UCSD-AML1 (cell line): ENCODE measurements at regions not wholly inside any gene's neighbourhood (a gene's known extent, or its start where the extent isn't known, plus 50 kb on each side); places are given as distances from the start of the nearest gene placed in this dataset.

Source experiments
- DNase-seq: peaks from one replicate; lab custom pipeline; 2025; ENCODE audit not compliant: unreplicated experiment; lab: John Stamatoyannopoulos, UW

DNA sequence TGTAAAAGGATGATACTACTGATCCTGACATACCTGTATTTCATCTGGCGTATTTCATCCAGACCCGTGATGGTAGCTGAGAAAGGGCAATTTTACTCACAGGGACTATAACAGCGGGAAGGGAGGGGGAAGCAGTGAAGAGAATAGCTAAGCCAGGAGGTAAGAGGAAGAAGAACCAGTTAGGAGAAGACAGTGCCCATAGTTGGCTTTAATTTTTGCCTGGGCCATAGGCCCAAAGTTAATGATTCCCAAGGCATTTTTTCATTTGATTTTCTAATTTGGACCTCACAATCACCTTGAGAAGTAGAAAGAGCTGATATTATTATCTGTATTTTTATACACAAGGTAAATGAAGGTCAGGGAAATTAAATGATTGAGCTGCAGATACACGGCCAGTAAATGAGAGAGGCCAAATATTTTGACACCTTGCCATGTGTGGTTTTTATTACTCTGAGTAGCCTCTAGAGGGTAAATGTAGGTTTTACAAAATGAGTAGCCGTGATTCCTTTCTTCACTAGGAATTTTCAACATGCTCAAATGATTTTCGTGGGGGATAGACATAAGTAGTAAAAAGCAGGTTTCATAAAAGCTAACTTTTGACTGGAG lies 382.2 kb downstream of the FUT8 start:
- no peak for DNase-seq

DNA sequence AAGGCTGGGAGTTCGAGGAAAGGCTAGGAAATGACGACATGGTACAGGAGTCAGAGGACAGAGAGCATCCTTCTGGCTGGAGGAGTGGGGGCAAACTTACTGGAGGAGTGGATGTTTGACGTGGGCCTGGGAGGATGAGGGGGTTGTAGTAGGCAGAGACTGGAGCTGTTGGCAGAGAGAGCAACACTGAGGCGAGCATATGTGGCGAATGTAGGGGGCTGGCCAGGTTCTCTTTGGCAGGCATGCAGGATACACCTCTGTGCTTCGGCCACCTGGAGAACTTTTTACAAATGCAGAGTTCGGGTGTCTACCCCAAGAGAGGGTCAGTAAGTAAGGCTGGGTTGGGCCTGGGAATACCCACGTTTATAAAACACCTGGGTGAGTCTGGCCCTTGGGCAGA lies 385.7 kb downstream of the FUT8 start:
- no peak for DNase-seq

DNA sequence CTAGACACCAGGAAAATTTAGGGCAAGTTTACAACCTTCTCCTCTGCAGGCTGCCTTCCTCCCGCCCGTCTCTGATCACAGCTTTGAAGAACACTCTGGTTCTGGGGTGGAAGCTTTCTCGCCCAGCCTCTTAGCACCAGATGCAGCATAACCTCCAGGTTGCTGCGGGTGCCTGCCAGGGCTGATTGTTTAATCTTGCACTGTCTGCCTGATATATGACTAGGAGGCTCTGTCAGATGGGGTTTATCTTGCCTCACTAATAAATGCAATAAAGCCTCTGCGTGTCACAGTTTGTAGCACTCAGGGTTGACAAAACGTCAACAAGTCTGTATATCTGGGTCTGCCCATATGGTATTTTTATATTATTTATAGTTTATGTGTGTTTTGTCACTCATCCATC lies 388.2 kb downstream of the FUT8 start:
- DNase-seq: no peak

DNA sequence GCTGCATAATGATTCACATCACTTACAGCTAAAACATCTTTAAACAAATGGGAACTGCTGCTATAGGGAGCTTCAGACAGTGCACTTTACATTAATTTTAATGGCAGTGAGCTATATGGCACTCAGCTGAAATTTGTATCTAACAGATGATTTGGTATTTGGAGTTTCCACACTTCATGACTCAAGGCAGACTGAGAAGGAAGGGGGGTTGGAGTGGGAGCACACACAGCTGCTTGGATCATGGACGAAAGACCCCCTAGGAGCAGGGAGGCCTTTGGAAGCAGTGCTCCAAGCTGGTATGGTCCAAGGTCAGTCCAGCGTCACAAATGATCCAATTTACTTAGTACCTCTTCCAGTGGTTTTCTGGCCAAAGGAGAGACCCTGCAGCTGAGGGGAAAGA lies 389.7 kb downstream of the FUT8 start:
- no peak for DNase-seq

DNA sequence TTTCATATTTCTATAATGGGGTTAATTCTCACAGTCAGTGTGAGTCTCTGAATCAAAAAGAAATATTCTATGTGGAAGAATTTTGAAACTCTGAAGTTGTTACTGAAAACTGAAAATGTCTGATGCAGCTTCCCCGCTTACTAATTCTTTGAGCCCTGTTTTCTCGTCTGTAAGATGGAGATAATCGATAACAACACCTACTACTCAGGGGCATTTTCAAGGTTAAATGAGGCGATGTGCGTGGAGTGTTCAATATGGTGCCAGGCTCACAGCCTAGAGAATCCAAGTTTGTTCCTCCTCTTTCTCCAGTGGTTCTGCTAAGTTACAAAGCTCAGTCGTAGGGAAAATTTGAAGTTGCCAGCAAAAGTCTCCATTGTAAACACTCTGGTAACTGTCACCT lies 391.4 kb downstream of the FUT8 start:
- DNase-seq: no peak

DNA sequence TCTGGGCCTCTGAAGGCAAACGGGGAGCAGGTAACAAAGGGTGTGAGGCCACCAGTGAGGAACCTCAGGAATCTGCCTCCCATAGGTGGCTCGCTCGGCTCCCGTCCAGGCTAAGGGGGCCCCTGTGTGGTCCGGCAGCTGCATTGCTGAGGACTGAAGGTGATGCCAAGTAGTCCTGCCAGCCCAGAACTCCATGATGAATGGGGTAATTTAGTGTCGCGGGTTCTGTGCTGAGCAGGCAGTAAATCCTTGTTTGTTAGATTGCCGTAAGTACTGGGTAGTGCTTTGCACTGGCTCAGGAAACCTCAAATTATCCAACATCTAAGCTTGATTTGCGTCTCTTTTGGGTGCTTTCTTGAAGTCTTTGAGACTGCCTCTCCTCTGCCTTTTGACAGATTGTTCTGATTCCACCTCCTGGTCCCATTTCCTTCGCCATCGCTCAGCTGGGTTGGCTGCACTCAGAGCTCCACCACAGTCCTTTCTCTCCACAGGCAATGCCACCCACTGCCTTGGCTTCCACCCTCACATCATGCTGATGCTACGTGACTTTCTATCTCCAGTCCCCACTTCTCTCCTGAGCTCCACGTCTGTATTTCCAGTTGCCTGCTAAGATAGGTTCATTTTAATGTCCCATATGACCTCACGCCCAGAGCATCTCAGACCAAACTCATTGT lies 392.0 kb downstream of the FUT8 start:
- DNase-seq: no peak

DNA sequence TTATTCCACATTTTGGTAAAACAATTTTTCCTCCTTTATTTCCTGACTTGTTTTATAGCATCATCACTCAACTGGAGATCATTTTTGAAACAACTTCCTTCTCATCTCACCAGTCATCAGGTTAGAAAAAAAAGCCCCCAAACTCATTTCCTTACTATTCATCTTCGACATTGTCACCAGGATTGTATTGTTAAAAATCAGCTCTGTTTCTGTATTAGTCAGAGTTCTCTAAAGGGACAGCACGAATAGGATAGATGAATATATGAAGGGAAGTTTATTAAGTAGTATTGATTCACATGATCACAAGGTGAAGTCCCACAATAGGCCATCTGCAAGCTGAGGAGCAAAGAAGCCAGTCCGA lies 392.6 kb downstream of the FUT8 start:
- DNase-seq: no peak

DNA sequence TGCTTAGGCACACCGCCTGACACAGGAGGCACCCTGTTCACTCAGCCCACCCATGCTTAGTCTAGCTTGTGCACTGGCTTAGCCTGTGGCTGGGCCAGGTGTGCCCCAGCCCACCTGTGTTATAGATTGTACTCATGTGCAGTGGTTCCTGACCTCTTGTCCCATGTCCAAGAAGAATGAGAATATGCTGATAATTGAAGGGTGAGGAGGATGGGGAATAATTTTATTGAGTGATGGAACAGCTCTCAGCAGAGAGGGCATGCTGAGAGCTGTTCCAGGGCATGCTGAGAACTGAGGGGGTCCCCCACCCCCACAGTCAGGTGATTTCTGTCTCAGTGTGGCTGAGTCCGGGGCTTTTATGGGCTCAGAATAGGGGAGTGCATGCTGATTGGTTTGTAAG lies 395.9 kb downstream of the FUT8 start:
- no peak for DNase-seq

DNA sequence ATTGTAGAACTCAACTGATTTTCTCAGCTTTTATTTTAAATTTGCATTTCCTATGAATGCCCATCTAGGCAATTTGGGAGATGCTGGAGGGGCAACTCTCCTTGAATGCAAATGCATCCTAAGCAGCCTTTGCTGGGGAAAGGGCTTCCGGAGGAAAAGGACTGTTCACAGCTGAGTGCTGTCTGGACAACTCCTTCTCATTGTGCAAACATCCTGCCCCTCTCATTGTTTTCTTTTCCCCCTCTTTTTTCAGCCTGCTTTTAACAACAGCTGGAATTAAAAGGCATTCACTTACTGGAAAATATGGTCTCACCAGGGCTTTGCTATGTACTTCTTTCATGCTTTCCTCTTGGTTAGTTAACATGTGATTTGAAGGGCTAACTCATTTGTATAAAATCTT lies 397.8 kb downstream of the FUT8 start:
- no peak for DNase-seq

DNA sequence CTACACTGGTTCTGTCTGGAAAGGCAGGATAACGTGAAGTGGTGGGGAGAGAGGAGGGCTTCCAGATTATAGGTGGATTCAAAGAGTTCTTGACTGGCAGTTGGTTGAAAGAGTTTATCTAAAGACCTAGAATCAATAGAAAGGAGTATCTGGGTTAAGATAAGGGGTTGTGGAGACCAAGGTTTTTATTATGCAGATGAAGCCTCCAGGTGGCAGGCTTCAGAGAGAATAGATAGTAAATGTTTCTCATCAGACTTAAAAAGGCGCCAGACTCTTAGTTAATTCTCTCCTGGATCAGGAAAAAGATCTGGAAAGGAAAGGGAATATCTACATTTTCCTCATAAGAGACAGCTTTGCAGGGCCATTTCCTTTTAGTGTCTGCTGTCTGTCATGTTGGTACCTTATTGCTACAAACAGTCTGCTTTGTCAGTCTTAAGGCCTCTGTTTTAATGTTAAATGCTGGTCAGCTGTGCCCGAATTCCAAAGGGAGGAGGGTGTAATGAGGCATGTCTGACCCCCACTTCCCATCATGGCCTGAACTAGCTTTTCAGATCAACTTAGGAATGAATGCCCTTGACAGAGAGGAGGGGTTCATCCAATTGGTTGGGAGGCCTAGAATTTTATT lies 401.3 kb downstream of the FUT8 start:
- no peak for DNase-seq

DNA sequence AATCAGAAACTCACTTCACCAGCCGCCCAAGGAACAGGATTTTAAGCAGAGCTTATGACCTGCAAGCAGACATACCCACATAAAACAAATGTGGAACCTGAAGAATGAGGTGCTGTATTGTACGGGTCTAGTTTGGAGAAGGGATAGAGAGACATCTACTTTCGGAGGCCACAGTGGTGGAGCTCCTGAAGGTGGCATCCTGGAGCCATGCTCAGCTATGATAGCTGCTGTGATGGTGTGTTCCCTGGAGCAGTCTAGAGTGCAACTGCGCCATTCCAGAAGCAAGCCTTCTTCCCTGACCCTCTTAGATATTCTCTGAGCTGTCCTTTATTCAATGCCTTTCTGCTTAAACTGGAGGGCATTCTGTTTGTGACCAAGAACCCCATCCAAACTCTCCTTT lies 402.6 kb downstream of the FUT8 start:
- no peak for DNase-seq

DNA sequence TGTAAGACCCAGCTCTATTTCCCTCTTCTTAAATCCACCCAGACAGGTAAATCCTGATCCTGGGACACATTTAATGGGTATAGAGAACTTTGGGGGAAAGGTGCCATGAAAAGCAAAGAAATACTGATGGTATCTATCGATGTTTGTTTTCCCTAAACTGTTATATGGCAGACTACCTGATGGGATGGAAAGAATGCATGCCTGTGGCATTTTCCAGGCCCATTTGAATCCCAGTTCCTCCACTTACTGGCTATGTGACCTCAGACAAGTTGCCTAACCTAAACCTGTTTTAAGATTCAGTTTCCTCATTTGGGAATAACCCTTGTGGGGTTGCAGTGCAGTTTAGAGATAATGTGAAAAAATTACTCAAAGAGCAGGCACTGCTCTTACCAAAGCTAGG lies 404.5 kb downstream of the FUT8 start:
- DNase-seq: no peak

DNA sequence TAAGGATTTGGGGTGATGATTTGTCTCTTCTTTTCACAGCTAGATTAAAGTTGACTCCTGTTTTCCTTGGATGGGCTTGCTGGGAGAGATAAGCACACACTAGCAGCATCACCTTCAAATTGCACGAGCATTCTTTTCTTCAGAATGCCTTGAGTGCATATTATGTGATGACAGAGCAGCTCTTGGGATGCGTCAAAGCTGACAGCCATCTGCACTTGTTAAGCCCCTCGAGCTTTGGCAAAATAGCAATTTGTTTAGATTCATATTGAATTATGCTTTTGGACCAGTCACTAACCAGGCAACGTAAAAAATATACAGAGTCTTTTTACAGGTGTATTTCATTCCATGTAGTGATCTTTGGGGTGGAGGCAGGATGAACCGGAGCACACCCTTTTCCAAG lies 407.0 kb downstream of the FUT8 start:
- no peak for DNase-seq

DNA sequence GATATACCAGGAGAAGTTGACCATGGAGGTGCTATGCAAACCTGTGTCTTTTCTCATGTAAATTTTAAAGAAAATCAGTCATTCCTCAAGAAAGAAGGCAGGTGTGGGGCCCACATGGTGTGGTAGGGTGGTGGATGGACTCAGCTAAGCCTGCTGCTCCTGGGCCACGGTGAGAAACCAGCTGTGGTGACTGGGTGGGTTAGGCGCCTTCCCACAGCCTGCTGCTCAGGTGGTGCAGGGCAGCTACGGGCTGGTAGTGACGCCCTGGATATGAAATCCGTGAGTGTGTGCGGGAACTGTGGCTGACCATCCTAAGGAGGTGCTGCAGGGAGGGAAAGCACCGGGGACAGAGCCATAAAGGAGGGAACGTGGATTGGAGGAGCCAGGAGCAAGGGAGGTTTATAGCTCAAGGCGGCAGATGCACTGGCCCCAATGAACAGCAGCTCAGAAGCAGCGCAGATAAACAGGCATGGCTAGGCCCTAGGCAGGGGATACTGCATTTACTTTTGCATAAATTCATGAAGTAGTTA lies 408.8 kb downstream of the FUT8 start:
- DNase-seq: no peak

DNA sequence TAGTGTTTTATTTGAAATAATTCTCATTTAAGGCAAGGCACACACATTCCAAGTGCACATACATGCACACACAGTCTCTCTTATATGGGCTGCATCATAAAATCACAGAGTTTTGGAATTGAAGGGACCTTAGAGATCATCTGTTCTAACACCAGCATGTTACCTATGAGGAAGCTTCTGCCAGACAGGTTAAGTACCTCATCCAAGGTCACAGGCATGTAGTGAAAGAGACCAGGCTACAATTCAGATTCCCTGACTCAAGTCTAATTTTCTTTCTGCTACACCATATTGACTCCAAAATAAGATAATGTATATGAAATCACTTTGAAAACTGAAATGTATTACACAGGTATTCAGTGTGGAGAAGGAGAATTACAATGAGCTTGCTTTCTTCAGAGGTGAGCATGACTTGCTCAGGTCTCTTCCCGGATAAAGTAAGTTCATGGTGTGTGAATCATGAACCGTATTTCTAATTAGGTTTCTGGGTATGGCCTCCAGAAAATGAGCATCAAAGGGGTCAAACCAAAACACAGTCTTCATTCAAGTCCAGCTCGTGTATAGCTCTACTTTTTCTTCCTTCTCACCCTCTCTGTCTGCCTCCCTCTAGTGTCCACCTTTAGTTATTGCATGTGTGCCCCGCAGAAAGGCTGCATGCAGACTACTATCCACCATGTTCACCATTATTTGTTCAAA lies 411.9 kb downstream of the FUT8 start:
- peak; percentile 20 for DNase-seq

DNA sequence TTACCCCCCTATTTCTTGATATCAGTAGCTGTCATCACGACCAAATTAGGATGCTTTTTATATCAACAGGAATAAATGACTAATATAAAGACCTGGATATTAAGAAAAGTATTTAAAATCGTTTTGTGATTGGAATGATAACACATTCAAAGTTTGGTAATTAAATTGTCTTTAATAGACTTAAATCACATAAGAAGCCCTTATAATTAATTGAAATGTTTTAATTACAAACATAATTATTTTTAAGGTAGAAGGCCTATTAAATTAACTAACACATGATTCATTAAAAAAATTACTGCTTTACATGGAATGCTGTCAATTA lies 412.4 kb downstream of the FUT8 start:
- DNase-seq: no peak

DNA sequence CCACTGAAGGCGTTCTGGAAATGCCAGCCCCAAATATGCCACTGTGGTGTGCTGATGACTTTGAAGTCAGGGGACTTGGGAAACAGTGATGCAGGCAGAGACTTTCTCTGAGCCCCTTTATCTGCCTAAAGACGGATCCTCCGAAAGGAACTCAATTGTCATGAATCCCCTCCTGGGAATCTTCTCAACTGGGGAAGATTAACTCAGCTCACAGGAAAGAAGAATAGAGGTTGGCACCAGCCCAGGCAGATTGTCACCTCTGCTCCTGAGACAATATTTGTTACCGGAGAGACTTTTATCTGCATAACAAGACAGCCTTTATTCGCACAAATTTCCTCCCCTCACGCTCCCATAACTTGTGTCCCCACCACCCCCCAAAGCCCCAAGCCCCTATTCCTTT lies 414.4 kb downstream of the FUT8 start:
- no peak for DNase-seq

DNA sequence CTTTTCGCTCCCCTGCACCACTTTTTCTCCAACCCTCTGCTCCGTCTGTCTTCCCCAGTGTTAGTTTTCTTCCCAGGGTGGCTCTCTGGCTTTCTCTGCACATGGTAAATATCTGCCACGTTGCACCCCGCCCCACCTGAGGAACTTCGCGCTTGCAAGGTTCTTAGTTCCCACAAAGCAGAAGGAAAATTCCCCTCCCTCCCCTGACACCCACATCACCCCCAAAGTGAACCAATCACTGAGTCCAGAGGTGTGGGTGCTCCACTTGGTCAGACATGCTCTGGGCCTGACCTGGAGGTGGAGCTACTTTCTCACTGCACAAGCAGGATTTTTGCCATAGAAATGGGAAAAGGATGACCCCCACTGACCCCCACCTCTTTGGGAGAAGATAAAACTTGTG lies 415.0 kb downstream of the FUT8 start:
- no peak for DNase-seq

DNA sequence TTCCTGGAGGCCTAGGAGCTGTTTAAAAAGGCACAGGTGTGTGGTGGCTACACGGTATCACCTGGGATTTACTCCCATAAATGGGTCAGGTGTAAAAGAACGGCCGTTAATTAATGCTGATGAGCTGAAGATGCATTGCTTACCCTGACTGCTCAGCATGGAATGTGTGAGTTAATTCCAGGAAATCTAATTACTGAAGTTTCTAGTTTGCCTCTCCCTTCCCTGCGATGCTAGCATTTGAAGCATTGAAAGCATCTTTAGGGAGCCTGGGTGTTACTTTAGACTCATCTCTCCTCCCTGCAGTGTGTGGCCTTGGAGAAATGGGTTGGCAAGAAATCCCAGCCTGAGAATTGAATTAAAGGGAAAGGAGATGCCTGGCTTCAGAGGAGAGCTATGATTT lies 415.9 kb downstream of the FUT8 start:
- no peak for DNase-seq

DNA sequence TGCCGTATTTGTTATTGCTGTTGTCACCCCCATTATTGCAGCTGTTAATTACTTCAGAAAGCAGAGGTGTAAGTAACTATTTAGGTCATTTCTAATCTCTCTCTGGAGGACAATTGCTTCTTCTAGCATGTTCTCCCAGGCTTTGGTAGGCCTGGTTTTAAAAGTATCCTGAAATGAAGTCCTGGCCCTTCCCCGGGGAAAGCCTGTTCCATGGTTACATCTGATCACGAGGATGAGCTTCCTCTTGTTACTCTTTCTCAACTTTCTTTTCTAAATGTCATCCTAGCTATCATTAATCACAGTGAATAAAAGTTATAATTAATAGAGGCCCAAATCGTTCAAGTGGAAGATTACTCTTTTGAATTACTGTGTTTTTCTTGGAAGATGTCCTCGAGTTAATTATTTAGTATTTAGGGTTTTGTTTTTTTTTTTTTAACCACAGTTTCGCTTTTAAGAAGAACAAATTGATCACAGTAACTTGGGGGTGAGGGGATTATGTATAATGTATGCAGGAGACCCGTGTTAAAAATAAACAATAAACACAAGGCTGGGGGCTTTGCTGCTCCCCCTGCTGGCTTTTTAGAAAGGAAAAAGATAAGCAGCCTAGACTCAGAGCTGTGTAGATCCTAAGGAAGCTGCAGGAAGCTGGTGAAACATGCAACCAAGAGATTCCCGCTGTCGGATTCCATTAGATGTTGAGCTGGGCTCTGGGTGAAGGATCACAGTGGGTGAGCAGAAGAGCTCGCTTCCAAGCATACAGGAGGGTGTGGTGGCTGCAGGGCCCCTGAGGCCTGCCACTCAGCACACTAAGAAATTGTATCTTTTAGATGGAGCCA lies 420.1 kb downstream of the FUT8 start:
- no peak for DNase-seq

DNA sequence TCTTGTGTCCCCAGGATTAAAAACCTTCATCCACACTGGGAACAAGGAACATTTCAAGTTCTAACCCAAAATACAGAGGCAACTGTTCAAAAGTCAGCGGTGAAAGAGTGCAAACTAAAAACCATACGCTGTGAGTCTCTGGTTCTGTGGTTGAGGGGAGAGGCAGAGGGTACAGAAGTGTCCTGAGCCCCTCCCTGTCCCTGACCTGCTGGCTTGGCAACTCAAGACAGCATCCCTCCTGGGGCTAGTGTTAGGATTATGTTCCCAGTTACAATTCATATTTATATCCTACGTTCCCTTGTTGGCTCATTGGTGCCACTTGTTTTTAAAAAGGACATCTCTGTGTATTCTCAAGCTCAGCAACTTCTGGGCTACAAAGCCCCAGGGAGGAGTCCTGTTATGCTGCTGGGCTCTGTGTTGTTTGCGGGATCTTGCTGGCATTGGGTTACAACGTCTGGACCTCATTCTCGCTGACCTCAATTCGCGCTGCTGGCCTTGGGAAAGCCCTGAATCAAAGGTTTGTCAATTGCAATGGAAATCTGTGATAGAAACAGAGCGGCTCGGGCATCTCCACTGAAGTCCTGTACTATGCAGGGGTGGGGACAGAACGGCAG lies 420.8 kb downstream of the FUT8 start:
- no peak for DNase-seq
